ENCODE measurements at regions not wholly inside any gene's neighbourhood (a gene's known extent, or its start where the extent isn't known, plus 50 kb on each side); places are given as distances from the start of the nearest gene placed in this dataset.
"Not testable (repeated sequence)": the region's sequence is repeated elsewhere in the genome, so short reads cannot be mapped to it uniquely, and the experiment has no call there.

DNA sequence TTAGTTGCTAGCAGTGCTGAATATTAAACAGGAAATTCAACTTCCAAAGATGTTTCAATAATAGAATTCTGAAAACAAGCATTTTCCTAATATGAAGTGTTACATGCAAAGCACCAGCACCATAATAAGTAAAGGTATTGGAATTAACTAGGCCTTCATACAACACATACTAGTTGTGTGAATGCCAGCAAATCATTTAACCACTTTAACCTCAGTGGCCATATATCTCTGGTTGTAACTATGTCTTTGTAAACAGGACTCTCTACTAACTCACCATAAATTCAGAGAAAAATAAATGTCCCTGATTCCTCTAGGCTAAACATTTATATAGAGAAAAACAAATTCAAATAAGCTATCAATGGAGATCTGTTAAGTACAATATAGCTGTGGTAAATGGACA is 175.7 kb upstream of the NBPF9 start:
- TF ChIP-seq CTCF (conservative IDR thresholded peaks at IDR 0.05; ENCODE audit: low read depth, low read length); EZH2 (IDR thresholded peaks at IDR 0.05; ENCODE audit: borderline replicate concordance, low read depth, low read length, poor library complexity, severe bottlenecking): not testable (repeated sequence)
